KG1 (cell line): ENCODE measurements at regions not wholly inside any gene's neighbourhood (a gene's known extent, or its start where the extent isn't known, plus 50 kb on each side); places are given as distances from the start of the nearest gene placed in this dataset.
"Not testable (repeated sequence)": the region's sequence is repeated elsewhere in the genome, so short reads cannot be mapped to it uniquely, and the experiment has no call there.

ENCODE experiments used
- DNase-seq: peaks from one replicate; lab custom pipeline; 2025; lab: John Stamatoyannopoulos, UW

DNA sequence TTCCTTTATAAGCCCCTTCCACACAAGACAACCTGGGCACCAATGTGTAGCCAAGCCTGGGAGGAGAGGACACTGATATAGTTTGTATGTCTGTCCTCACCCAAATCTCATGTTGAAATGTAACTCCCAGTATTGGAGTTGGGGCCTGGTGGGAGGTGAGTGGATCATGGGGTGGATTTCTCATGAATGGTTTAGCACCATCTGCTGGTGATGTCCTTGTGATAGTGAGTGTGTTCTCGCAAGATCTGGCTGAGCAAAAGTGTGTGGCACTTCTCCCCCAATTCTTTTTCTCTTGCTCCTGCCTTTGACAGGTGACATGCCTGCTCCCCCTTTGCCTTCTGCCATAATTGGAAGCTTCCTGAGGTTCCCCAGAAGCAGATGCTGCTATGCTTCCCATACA is 135.8 kb downstream of the USP31 start:
- no peak for DNase-seq

DNA sequence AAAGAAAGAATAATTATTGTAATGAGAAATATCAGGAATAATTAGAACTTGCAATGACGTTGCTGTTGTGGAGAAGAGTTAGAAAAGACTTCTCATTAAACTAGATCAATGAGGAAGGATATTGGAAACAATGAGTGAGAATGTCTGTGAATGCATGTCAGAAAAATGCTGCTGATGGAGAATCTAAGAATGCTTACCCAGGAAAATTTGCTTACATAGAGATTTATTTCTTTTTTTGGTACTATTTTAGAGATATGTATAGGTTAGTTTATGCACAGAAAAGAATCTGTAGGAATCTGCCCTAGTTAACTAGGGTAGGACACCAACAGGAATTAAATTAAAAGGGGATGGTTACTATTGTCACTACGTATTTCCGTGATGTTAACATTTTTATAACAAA is 140.2 kb downstream of the USP31 start:
- no peak for DNase-seq

DNA sequence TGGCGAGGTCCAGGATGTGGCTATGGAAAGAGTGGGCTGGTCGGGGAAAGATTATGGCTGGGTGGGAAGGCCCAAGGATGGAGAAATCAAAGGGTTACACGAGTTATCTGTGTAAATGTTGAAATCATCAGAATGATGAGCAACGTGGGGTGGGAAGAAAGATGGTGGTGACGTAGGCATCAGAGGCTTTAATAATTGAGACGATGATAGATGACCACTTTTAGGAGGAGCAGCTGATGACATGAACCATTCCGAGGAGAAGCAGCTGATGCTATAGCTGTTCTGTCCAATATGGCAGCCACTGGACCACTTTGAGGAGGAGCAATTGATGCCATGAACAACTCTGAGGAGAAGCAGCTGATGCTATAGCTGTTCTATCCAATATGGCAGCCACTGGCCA is 141.2 kb downstream of the USP31 start:
- no peak for DNase-seq

DNA sequence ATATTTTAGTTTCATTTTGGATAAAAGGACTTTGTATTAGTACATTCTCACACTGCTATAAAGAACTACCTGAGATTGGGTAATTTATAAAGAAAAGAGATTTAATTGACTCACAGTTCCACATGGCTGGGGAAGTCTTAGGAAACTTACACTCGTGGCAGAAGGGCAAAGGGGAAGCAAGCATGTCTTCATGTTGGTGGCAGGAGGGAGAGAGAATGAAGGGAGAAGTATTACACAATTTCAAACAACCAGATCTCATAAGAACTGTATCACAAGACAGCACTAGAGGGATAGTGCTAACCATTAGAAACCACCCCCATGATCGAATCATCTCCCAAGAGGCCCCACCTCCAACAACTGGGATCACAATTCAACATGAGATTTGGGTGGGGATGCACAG is 142.9 kb downstream of the USP31 start:
- no peak for DNase-seq

DNA sequence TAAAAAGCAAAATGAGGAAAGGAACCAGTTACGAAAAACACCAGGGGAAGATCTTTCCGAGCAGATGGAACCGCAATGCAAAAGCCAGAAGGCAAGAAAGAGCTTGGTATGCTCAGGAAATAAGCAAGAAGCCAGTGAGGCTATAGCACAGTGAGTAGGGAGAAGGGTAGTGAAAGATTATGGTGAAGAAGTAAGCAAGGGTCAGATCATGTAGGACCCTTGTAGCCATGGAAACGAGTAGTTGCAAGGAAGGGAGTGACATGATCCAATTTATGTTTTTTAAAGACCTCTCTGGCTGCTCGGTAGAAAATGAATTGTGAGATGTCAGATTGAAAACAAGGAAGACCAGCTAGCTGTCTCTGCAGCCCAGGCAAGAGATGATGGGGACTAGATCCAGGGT is 143.3 kb downstream of the USP31 start:
- no peak for DNase-seq

DNA sequence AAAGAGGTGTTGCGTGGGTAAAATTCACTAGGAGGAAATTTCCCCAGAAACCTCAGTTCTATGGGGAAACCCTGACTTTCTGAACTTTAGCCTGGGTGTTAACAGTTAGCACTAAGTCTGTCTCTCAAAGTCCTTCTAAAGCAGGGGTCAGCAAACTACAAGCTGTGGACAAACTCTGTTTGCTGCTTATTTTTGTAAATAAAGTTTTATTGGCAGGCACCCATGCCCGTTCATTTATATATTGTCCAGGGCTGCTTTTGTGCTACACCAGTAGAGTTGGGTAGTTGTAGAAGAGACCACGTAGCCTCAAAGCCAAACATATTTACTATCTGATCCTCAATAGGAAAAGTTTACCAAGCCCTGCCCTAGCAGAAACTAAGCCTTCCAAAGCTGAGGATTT is 159.7 kb downstream of the USP31 start:
- no peak for DNase-seq

DNA sequence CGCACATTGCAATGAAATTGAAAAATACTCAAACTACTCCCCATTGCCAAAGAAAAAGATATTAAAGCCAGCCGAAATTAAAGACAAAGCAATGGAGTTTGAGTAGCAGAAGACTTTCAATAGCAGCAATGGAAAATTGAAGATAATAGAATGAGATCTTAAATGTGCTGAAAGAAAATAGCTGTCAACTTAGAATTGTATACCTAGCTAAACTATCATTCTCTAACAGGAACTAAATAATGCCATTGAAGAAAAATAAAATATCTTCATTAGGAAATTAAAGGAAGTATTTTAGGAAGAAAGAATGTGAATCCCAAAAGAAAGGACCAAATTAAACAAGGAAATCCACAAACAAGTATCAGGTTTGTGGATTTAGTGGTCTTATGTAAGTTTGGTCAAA is 165.6 kb downstream of the USP31 start:
- DNase-seq = no peak

DNA sequence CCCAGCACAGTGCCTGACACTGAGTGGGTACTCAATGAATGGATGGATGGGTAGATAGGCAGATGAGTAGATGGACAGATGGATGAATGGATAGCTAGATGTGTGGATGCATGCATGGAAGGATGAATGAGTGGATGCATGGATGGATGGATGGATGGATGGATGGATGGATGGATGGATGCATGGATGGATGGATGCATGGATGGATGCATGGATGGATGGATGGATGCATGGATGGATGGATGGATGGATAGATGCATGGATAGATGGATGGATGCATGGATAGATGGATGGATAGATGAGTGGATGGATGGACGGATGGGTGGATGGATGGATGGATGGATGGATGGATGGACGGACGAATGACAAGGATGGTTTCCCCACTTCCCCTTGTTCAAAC is 166.6 kb downstream of the HS3ST2 start:
- not testable (repeated sequence) for DNase-seq

DNA sequence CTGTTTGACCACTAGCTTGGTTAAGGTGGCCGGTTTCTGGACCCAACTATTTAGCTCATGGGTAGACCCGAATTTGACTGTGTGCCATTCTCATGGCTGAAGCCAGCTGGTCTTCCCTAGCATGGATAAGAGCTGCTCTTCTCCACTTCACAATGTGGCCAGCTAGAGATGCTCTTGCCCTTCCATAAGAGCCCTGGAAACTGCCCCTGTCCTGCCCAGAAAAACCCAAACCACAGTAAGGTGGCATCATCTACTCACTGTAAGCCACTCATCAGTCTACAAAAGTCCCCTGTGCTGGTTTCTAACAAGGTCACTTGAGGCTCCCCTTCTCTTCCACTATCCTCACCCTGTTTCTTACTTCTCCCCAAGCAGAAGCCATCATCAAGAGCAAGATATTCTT is 165.1 kb downstream of the HS3ST2 start:
- no peak for DNase-seq

DNA sequence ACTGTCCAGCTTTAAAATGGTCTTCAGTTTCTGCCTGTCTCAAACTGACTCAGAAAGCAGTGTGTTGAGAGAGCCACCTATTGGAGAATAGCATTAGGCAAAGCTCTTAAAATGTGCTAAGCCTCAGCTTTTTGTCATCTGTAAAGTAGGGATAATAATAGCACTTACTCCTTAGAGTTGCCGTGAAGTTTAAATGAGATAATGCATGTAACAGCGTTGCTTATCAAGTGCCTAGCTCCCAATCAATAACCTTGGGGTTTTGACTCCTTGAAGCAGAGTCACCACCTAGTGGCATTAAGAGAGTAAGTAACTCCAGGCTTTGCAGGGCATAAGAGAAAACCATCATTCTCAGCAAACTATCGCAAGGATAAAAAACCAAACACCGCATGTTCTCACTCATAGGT is 163.3 kb downstream of the HS3ST2 start:
- peak; percentile 2 for DNase-seq

DNA sequence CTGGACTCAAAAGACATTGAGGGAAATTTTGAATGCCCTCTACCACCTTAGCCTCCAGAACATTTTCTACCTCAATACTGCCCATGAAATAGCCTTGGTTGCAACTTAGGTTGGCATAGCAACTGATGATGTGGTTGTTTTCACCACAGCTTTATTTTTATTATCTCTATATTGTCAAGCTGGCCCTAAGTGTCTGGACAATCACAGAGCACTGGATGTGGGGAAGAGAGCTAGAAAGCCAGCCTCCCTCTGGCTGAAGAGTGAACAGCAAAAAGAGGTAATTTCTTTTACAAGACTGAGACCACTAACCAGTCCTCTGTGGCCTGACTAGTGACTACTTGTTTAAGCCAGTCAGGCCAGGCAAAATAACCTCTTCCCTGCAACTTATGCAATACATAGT is 159.6 kb downstream of the HS3ST2 start:
- DNase-seq = no peak

DNA sequence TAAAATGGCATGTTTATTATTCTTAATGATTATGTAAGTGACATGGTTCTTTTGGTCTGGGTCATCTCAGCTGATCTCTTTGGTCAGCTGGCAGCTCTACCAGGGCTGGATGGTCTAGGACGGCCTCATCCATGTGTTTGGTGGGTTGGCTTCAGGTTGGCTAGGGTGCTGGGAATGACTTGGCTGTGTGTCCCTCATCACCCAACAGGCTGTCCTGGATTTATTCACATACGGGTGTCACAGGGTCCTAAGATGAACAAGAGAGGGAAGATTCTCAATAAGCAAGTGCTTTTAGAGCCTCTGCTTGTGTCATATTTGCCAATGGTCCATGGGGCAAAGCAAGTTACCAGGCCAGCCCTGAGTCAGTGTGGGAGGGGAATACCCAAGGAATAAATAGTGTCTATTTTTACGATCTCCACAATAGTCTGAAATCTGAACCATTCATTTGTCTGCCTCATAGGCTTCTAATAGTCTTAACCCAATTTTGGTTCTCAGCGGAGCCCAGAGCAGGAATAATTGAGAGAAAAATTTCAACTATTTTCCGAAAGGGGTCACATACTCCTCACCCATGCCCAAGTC is 157.5 kb downstream of the HS3ST2 start:
- no peak for DNase-seq

DNA sequence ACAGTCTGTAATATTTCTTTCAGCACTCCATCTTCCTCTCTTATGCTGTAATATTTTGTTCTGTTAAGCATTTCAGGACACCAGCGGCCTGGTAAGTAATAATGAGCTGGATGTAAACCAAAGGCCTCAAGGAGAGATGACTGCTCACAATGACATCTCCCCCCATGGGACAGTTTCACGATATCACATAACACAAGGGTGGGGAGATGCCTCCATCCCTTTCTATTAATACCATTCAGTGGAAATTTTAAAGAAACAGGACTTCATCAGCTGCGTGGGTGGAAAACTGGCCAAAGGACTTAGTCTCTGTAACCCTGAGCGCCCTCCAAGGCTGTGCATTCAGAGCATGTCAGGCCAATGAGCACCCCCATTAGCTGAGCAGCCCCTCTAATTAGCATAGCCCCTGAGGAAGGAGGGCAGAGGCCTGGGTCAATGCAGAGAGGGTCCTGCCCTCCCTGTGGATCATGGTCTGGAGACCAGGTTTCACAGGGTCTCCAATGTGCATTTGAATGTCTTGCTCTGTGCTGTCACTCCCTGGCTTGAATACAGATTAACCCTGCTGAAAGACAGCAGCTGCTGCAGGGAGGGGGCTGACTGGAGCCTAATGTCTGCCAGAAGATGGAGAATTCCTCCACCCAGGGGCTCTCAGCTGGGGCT is 156.4 kb downstream of the HS3ST2 start:
- no peak for DNase-seq

DNA sequence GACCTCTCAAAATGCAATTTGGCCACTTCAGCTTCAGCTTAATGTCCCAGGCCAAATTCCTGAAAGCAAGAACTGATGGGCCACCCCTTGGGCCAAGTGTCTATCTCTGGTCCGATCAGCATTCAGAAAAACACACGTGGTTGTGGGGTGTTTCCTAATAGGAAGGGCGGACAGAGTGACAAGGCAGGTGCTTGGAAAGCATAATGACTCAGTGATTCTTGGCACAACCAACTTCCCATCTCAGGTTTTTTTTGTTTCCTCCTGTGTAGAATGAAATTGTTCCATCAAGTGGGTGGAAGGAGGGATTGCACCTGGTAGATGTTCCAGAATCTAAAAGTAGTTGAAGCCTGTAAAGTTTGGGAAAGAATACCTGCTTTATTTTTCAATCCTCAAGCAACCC is 155.6 kb downstream of the HS3ST2 start:
- no peak for DNase-seq

DNA sequence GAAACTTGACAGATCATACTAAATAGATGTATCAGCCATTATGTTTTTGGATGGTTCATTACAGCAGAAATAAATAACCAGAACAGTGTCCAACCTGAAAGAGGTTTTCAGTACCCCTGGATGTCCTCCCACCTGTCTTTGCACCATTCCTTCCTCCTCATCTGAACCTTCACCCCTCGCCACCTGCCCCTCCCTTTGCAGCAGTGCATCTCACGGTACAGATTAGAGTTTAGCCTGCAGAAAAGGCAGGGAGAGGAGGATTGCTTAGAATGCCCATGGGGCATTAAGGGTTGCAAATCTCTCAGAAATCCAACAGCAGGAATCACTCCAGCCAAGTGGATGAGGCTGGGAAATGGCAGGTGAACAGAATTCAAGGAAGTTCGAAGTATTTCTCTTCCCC is 155.0 kb downstream of the HS3ST2 start:
- no peak for DNase-seq

DNA sequence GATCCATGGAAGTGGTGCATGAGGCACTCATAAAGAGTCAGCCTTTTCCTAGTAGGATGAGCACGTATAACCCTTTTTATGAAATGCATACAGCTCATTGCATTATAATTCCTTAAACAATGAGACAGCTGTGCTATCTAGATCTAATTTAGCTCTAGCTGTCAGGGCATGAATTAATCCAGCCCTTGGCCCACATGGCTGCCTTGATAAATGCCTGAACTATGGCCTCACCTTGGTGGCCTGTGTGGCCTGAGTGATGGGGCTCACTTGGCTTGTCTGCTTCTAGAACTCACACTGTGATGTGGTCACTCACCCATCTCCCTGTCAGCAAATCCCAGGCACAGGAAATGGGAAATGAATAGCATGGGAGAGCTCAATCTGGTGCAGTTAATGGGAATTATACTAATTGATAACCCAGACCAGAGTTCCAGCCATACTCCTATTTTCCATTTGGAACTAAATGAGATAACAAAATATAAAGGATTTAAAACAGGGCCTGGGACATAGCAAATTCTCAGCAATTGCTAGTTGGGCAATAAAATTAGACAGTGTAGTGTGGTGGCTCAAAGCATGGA is 153.6 kb downstream of the HS3ST2 start:
- DNase-seq = no peak
